ENCODE measurements at regions not wholly inside any gene's neighbourhood (a gene's known extent, or its start where the extent isn't known, plus 50 kb on each side); places are given as distances from the start of the nearest gene placed in this dataset.

- no peak for TF ChIP-seq ZNF687 (IDR thresholded peaks at IDR 0.05)
- no peak for TF ChIP-seq PKNOX1 (IDR thresholded peaks at IDR 0.05)
- no peak for TF ChIP-seq SIN3A (IDR thresholded peaks at IDR 0.05; ENCODE audit: low read depth, low read length)
- TF ChIP-seq NBN (IDR thresholded peaks at IDR 0.05), result 0 out of 2 replicates have a peak, but pooled peaks have one; percentile 15
- TF ChIP-seq CHD2 (IDR thresholded peaks at IDR 0.05; ENCODE audit: borderline replicate concordance, low read depth, low read length), result no peak
Observed at GRCh38 chr13:40059540-40060232, 404.2 kb downstream of the COG6 start (continued).
